HCT116 (cell line): ENCODE measurements at regions not wholly inside any gene's neighbourhood (a gene's known extent, or its start where the extent isn't known, plus 50 kb on each side); places are given as distances from the start of the nearest gene placed in this dataset.

ENCODE experiments used
- ATAC-seq: fragments of 200-7000 bp; cut with Tn5 transposase; 2 replicates; pipeline ENCODE4 v1.9.1; 2020; ENCODE audit warnings: mild to moderate bottlenecking, moderate library complexity
- BruUV-seq: library from RNA; stranded (reverse); fragments of 400-500 nt; replicated peaks from 2 replicates; lab custom pipeline; 2021; lab: Mats Ljungman, UMichigan
- CTCF ChIA-PET: fragments of 300-600 bp; sonication (Branson Sonifier 250); formaldehyde crosslinking; loops from one replicate; lab custom pipeline; 2021; ENCODE audit warnings: antibody characterized with exemption; lab: Charles Lee
- POLR2A ChIA-PET: fragments of 300-600, 350-600 bp; sonication (Branson Sonifier 250); formaldehyde crosslinking; loops from one replicate; lab custom pipeline; 2021; ENCODE audit warnings: antibody characterized with exemption; lab: Charles Lee
- RAD21 ChIA-PET, 2 experiments: fragments of 300-600 bp; sonication (Branson Sonifier 250); formaldehyde crosslinking; loops; one replicate each; lab custom pipeline; 2023; ENCODE audit warnings: low total read pairs in 2 of 2; ENCODE audit not compliant: uncharacterized antibody in 2 of 2, unreplicated experiment in 2 of 2, low non-redundant PET in 1 of 2; lab: Charles Lee
- DNase-seq: peaks from one replicate; pipeline ENCODE4 v3.0.0-alpha.2; 2010; ENCODE audit warnings: low read depth, low spot score
- H2AFZ ChIP-seq: fragments of 200-600 bp; shearing (Covaris generic), sonication (generic); 2 replicates; pipeline ENCODE4 v1.6.1; 2017; ENCODE audit warnings: low read depth, mixed run types, mixed read lengths, antibody characterized with exemption, low read length; ENCODE audit not compliant: poor library complexity, severe bottlenecking
- H3K27ac ChIP-seq: 2 replicates; pipeline ENCODE4 v1.5.1; 2012; ENCODE audit warnings: low read depth, low read length
- H3K27me3 ChIP-seq: fragments of 200-600 bp; sonication (generic); 2 replicates; pipeline ENCODE4 v1.6.1; 2016; ENCODE audit warnings: mixed run types, low read length, mixed read lengths; ENCODE audit not compliant: insufficient read depth
- H3K36me3 ChIP-seq, 2 experiments: fragments of 200-500 bp in 1 of 2; fragments of 200-600 bp in 1 of 2; sonication (Bioruptor generic) in 1 of 2; sonication (generic) in 1 of 2; 2 replicates each; pipeline versions ENCODE4 v1.5.1 to v1.6.1; 2014 to 2016; ENCODE audit warnings: low read length in 2 of 2, inconsistent platforms in 1 of 2, mixed read lengths in 1 of 2, mixed run types in 1 of 2; ENCODE audit not compliant: insufficient read depth in 2 of 2, control insufficient read depth in 1 of 2
- H3K4me1 ChIP-seq, 2 experiments: fragments of 200-600 bp in 1 of 2; sonication (generic) in 1 of 2; 2 replicates each; pipeline versions ENCODE4 v1.5.1 to v1.6.1; 2012 to 2017; ENCODE audit warnings: low read length in 2 of 2, inconsistent platforms in 1 of 2, mild to moderate bottlenecking in 1 of 2, mixed read lengths in 1 of 2, mixed run types in 1 of 2, moderate library complexity in 1 of 2; ENCODE audit not compliant: insufficient read depth in 2 of 2, control insufficient read depth in 1 of 2
- H3K4me2 ChIP-seq: fragments of 200-600 bp; sonication (generic); 2 replicates; pipeline ENCODE4 v1.6.1; 2017; ENCODE audit warnings: mixed run types, low read length, mixed read lengths
- H3K4me3 ChIP-seq, 2 experiments: fragments of 200-600 bp in 1 of 2; sonication (generic) in 1 of 2; replicated peaks in 1 of 2; 2 replicates each; pipeline ENCODE4 v1.5.1; 2011 to 2016; ENCODE audit warnings: low read length in 2 of 2, control low read depth in 1 of 2, low read depth in 1 of 2, mild to moderate bottlenecking in 1 of 2, mixed read lengths in 1 of 2, mixed run types in 1 of 2
- H3K79me2 ChIP-seq: fragments of 200-600 bp; sonication (generic); 2 replicates; pipeline ENCODE4 v1.6.1; 2017; ENCODE audit warnings: mild to moderate bottlenecking, mixed run types, low read length, moderate library complexity, mixed read lengths; ENCODE audit not compliant: insufficient read depth
- H3K9ac ChIP-seq: fragments of 200-600 bp; sonication (generic); 2 replicates; pipeline ENCODE4 v1.6.1; 2016; ENCODE audit warnings: low read length, mixed read lengths
- H3K9me2 ChIP-seq: fragments of 200-600 bp; sonication (generic), shearing (Covaris generic); 2 replicates; pipeline ENCODE4 v1.6.1; 2017; ENCODE audit warnings: mixed run types, mild to moderate bottlenecking, moderate library complexity; ENCODE audit not compliant: insufficient read depth
- H3K9me3 ChIP-seq, 2 experiments: fragments of 200-500 bp in 1 of 2; fragments of 200-600 bp in 1 of 2; sonication (Bioruptor generic) in 1 of 2; sonication (generic) in 1 of 2; 2 replicates each; pipeline ENCODE4 v1.6.1; 2014 to 2017; ENCODE audit warnings: low read length in 2 of 2, mixed read lengths in 2 of 2, inconsistent platforms in 1 of 2, low read depth in 1 of 2, mild to moderate bottlenecking in 1 of 2, mixed run types in 1 of 2, moderate library complexity in 1 of 2; ENCODE audit not compliant: control insufficient read depth in 1 of 2, insufficient read depth in 1 of 2
- H4K20me1 ChIP-seq: fragments of 200-600 bp; sonication (generic), shearing (Covaris generic); 2 replicates; pipeline ENCODE4 v1.6.1; 2017; ENCODE audit warnings: mixed run types, mild to moderate bottlenecking, moderate library complexity; ENCODE audit not compliant: insufficient read depth
- CBX3 ChIP-seq: IDR thresholded peaks from 2 replicates; pipeline ENCODE4 v1.6.1; 2012; ENCODE audit warnings: low read depth
- CEBPB ChIP-seq: IDR thresholded peaks from 2 replicates; pipeline ENCODE4 v1.6.1; 2012; ENCODE audit warnings: low read depth
- ELF1 ChIP-seq: IDR thresholded peaks from 2 replicates; pipeline ENCODE4 v1.6.1; 2012; ENCODE audit warnings: low read depth, borderline replicate concordance
- EZH2 ChIP-seq: fragments of 200-600 bp; sonication (generic); IDR thresholded peaks from 2 replicates; pipeline ENCODE4 v1.6.1; 2017; ENCODE audit warnings: antibody characterized with exemption, mixed run types
- EZH2phosphoT487 ChIP-seq: fragments of 200-600 bp; IDR thresholded peaks from 2 replicates; pipeline ENCODE4 v1.6.1; 2018; ENCODE audit warnings: antibody characterized with exemption, borderline replicate concordance
- JUND ChIP-seq: IDR thresholded peaks from 2 replicates; pipeline ENCODE4 v1.6.1; 2012
- MAX ChIP-seq: IDR thresholded peaks from 2 replicates; pipeline ENCODE4 v1.6.1; 2012
- POLR2A ChIP-seq: IDR thresholded peaks from 2 replicates; pipeline ENCODE4 v1.7.0; 2011; ENCODE audit warnings: borderline replicate concordance; ENCODE audit not compliant: insufficient read depth, insufficient read length; ENCODE audit errors: extremely low read depth
- POLR2AphosphoS5 ChIP-seq: IDR thresholded peaks from 2 replicates; pipeline ENCODE4 v1.6.1; 2011; ENCODE audit warnings: mild to moderate bottlenecking, low read depth, low read length, moderate library complexity
- REST ChIP-seq: IDR thresholded peaks from 2 replicates; pipeline ENCODE4 v1.6.1; 2012; ENCODE audit warnings: low read depth
- SIN3A ChIP-seq: IDR thresholded peaks from 2 replicates; pipeline ENCODE4 v1.6.1; 2012; ENCODE audit warnings: low read depth
- SP1 ChIP-seq: IDR thresholded peaks from 2 replicates; pipeline ENCODE4 v1.6.1; 2012; ENCODE audit warnings: low read depth
- SRF ChIP-seq: IDR thresholded peaks from 2 replicates; pipeline ENCODE4 v1.6.1; 2012; ENCODE audit warnings: low read depth
- TCF7L2 ChIP-seq: IDR thresholded peaks from 2 replicates; pipeline ENCODE4 v1.7.0; 2011; ENCODE audit warnings: borderline replicate concordance, inconsistent platforms; ENCODE audit not compliant: insufficient read depth, insufficient read length; ENCODE audit errors: extremely low read depth
- YY1 ChIP-seq: IDR thresholded peaks from 2 replicates; pipeline ENCODE4 v1.6.1; 2011; ENCODE audit warnings: low read length, low read depth, moderate library complexity, mild to moderate bottlenecking; ENCODE audit not compliant: insufficient replicate concordance; ENCODE audit errors: extremely low read depth
- ZFX ChIP-seq: fragments of 450-650 bp; IDR thresholded peaks from 2 replicates; pipeline ENCODE4 v1.6.1; 2017
- ZNF274 ChIP-seq: fragments of 200-500 bp; sonication (Bioruptor generic); IDR thresholded peaks from 2 replicates; pipeline ENCODE4 v1.6.1; 2014; ENCODE audit warnings: mild to moderate bottlenecking, low read depth, low read length, inconsistent platforms
- intact Hi-C: fragments of 100-400 bp; cut with micrococcal nuclease; formaldehyde crosslinking; loops from 2 replicates; pipeline ENCODE4 v1.10.0; 2022
- TF ChIP-seq, protein P1 (sequence below): IDR thresholded peaks from 2 replicates; pipeline ENCODE4 v1.6.1; 2012

DNA sequence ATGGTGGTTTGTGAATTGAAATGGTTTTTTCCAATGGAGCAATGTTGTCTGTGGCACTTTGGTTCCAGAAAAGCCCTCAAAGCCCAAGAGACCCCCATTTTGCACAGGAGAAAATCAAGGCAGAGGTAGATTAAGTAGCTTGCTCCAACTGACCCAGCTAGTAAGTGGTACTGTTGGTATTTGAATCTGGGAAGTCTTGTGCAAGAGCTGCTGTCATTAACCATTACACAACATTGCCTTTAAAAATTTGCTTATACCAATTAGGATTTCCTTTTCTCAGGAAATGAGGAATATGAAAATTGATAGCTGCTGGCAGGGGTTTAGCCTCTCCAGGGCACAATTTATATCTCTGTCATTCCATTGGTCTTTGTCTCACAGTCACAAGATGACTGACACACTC, 102.4 kb upstream of the UBE3A start:
- H3K4me3 ChIP-seq = no peak overlapping the region
- intact Hi-C loops = no loop called here
- H3K4me1 ChIP-seq = no peaks in the 10 kb centered on the region
- H3K9me2 ChIP-seq = no peaks in the 10 kb centered on the region
- H4K20me1 ChIP-seq = no peaks in the 10 kb centered on the region
- no peaks in the 10 kb centered on the region for H3K79me2 ChIP-seq
- TF ChIP-seq EZH2phosphoT487 = no peak
- TF ChIP-seq, all 23 proteins: peak for 0
- H3K4me2 ChIP-seq = no peak overlapping the region
- no TSS peak for BruUV-seq
- no peaks in the 10 kb centered on the region for H3K36me3 ChIP-seq
- no peaks in the 10 kb centered on the region for H3K27me3 ChIP-seq
- POLR2A ChIA-PET = no interaction called here
- ATAC-seq (no peak), DNase-seq (no peak)
- H3K9me3 ChIP-seq = peaks cover 0 to 14% of the 10 kb centered on the region in 2 experiments; a peak in 2 of 4 replicates
- no peak overlapping the region for H3K27ac ChIP-seq
- H3K9ac ChIP-seq = no peak overlapping the region
- H2AFZ ChIP-seq = no peak overlapping the region
- CTCF ChIA-PET = no interaction called here
- RAD21 ChIA-PET = no interaction called here

DNA sequence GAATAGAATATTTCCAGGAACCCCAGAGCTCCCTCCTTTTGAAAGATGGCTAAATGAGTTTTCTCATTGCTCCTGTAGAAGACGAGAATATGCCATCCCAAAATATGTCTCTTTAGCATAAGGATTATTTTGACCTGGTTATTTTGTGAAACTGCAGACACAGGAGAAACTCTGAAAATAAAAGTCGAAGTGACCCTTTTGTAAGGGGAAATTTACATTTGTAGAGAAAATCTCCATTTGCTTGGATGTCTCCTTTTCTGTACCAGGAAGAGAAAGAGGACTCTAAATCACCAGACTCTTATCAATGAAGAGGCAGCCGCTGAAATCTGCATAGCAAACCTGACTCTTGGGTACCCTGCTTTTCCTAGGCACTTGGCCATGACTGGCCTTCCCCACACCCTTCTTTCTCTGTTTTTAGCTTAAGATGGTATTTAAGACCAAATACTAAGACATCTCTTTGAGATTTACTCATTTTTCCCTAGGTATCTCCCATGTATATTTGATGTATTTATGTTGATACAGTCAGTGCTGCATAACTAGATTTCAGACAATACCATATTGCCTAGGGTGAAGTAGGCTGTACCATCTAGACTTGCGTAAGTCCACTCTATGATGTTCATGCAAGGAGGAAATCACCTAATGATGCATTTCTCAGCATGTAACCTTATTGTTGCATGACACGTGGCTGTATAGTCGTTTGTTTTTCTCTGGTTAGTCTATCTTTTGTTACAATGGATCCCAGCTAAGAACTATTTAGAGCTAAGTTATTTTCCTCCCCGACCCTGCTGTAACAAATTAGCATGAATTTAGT, 98.2 kb upstream of the UBE3A start:
- no peak overlapping the region for H2AFZ ChIP-seq
- H3K36me3 ChIP-seq = no peaks in the 10 kb centered on the region
- no TSS peak for BruUV-seq
- ChIA-PET CTCF (no interaction called here), RAD21 (no interaction called here), POLR2A (no interaction called here)
- no peak for ATAC-seq
- H3K4me2 ChIP-seq = no peak overlapping the region
- H3K9me3 ChIP-seq = peaks cover 0 to 15% of the 10 kb centered on the region in 2 experiments; a peak in 2 of 4 replicates
- H3K27me3 ChIP-seq = no peaks in the 10 kb centered on the region
- no peak overlapping the region for H3K4me3 ChIP-seq
- no peak overlapping the region for H3K9ac ChIP-seq
- intact Hi-C loops = no loop called here
- H3K27ac ChIP-seq = no peak overlapping the region
- no peaks in the 10 kb centered on the region for H3K9me2 ChIP-seq
- no peak for DNase-seq
- no peaks in the 10 kb centered on the region for H3K4me1 ChIP-seq
- no peaks in the 10 kb centered on the region for H3K79me2 ChIP-seq
- H4K20me1 ChIP-seq = no peaks in the 10 kb centered on the region
- TF ChIP-seq TCF7L2 = no peak
- no peak for TF ChIP-seq YY1
- TF ChIP-seq SIN3A = no peak
- TF ChIP-seq CBX3 = no peak
- TF ChIP-seq SP1 = no peak
- no peak for TF ChIP-seq CEBPB
- TF ChIP-seq, protein P1, sequence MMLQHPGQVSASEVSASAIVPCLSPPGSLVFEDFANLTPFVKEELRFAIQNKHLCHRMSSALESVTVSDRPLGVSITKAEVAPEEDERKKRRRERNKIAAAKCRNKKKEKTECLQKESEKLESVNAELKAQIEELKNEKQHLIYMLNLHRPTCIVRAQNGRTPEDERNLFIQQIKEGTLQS = no peak
- no peak for TF ChIP-seq JUND
- TF ChIP-seq POLR2AphosphoS5 = no peak
- TF ChIP-seq ELF1 = no peak
- TF ChIP-seq REST = no peak
- TF ChIP-seq ZFX = no peak
- TF ChIP-seq SRF = no peak
- TF ChIP-seq POLR2A = no peak
- TF ChIP-seq ZNF274 = no peak
- TF ChIP-seq MAX = no peak
- TF ChIP-seq EZH2 = no peak
